H9 (cell line): ENCODE measurements at regions not wholly inside any gene's neighbourhood (a gene's known extent, or its start where the extent isn't known, plus 50 kb on each side); places are given as distances from the start of the nearest gene placed in this dataset.

Experiments used
- DNase-seq: peaks from one replicate; pipeline ENCODE4 v3.0.0-alpha.2; 2017
- H2AFZ ChIP-seq: one replicate; pipeline ENCODE4 v1.6.1; 2013; ENCODE audit warnings: mild to moderate bottlenecking, low read length, control low read depth, moderate library complexity
- H2AK5ac ChIP-seq: 2 replicates; pipeline ENCODE4 v1.6.1; 2013; ENCODE audit warnings: low read length, control low read depth, mixed read lengths; ENCODE audit not compliant: insufficient read length
- H2BK120ac ChIP-seq: one replicate; pipeline ENCODE4 v1.6.1; 2013; ENCODE audit warnings: low read depth, mild to moderate bottlenecking, low read length, control low read depth, inconsistent platforms; ENCODE audit not compliant: poor library complexity, severe bottlenecking
- H2BK12ac ChIP-seq: 2 replicates; pipeline ENCODE4 v1.6.1; 2013; ENCODE audit warnings: low read length, control low read depth, mixed read lengths, low read depth; ENCODE audit not compliant: insufficient read length
- H2BK15ac ChIP-seq: 2 replicates; pipeline ENCODE4 v1.6.1; 2013; ENCODE audit warnings: low read depth, low read length, control low read depth
- H2BK20ac ChIP-seq: one replicate; pipeline ENCODE4 v1.6.1; 2013; ENCODE audit warnings: low read depth, mild to moderate bottlenecking, low read length, control low read depth, inconsistent platforms; ENCODE audit not compliant: poor library complexity, severe bottlenecking
- H2BK5ac ChIP-seq: 2 replicates; pipeline ENCODE4 v1.6.1; 2013; ENCODE audit warnings: low read length, control low read depth, mixed read lengths; ENCODE audit not compliant: insufficient read length
- H3K14ac ChIP-seq: 2 replicates; pipeline ENCODE4 v1.6.1; 2013; ENCODE audit warnings: low read length, control low read depth; ENCODE audit not compliant: insufficient read depth
- H3K18ac ChIP-seq: 2 replicates; pipeline ENCODE4 v1.6.1; 2013; ENCODE audit warnings: low read depth, mild to moderate bottlenecking, mixed read lengths, low read length, control low read depth; ENCODE audit not compliant: insufficient read length
- H3K23ac ChIP-seq: 2 replicates; pipeline ENCODE4 v1.6.1; 2013; ENCODE audit warnings: low read length, control low read depth, mixed read lengths, low read depth; ENCODE audit not compliant: insufficient read length
- H3K23me2 ChIP-seq: 2 replicates; pipeline ENCODE4 v1.6.1; 2013; ENCODE audit warnings: low read depth, mild to moderate bottlenecking, mixed read lengths, low read length, control low read depth; ENCODE audit not compliant: insufficient read length, poor library complexity, severe bottlenecking
- H3K27ac ChIP-seq: 2 replicates; pipeline ENCODE4 v1.5.1; 2013; ENCODE audit warnings: low read length, control low read depth, mixed read lengths, low read depth; ENCODE audit not compliant: insufficient read length
- H3K27me3 ChIP-seq: 2 replicates; pipeline ENCODE4 v1.6.1; 2013; ENCODE audit warnings: low read length, control low read depth, inconsistent platforms; ENCODE audit not compliant: insufficient read depth
- H3K4ac ChIP-seq: 2 replicates; pipeline ENCODE4 v1.6.1; 2013; ENCODE audit warnings: low read depth, mild to moderate bottlenecking, control low read depth, inconsistent platforms, low read length, moderate library complexity
- H3K4me1 ChIP-seq: 2 replicates; pipeline ENCODE4 v1.6.1; 2013; ENCODE audit warnings: low read length, control low read depth, inconsistent platforms; ENCODE audit not compliant: insufficient read depth
- H3K4me2 ChIP-seq: 2 replicates; pipeline ENCODE4 v1.6.1; 2013; ENCODE audit warnings: low read length, control low read depth, mixed read lengths; ENCODE audit not compliant: insufficient read length, insufficient read depth
- H3K56ac ChIP-seq: 2 replicates; pipeline ENCODE4 v1.6.1; 2013; ENCODE audit warnings: low read depth, mild to moderate bottlenecking, mixed read lengths, low read length, control low read depth; ENCODE audit not compliant: insufficient read length
- H3K79me1 ChIP-seq: 2 replicates; pipeline ENCODE4 v1.6.1; 2013; ENCODE audit warnings: low read depth, mild to moderate bottlenecking, moderate library complexity, low read length, control low read depth, inconsistent platforms; ENCODE audit not compliant: insufficient read depth, poor library complexity, severe bottlenecking
- H3K79me2 ChIP-seq: 2 replicates; pipeline ENCODE4 v1.6.1; 2013; ENCODE audit warnings: low read length, control low read depth, inconsistent platforms; ENCODE audit not compliant: insufficient read depth
- H3K9ac ChIP-seq: 2 replicates; pipeline ENCODE4 v1.6.1; 2013; ENCODE audit warnings: low read length, control low read depth, mixed read lengths; ENCODE audit not compliant: insufficient read length; ENCODE audit errors: extremely low read depth
- H3K9me3 ChIP-seq: one replicate; pipeline ENCODE4 v1.6.1; 2013; ENCODE audit warnings: low read depth, low read length, inconsistent platforms; ENCODE audit not compliant: control insufficient read depth
- H3T11ph ChIP-seq: one replicate; pipeline ENCODE4 v1.6.1; 2013; ENCODE audit warnings: mild to moderate bottlenecking, low read length, control low read depth, inconsistent platforms
- H4K20me1 ChIP-seq: one replicate; pipeline ENCODE4 v1.6.1; 2013; ENCODE audit not compliant: control insufficient read depth, insufficient read length, insufficient read depth
- H4K5ac ChIP-seq: 2 replicates; pipeline ENCODE4 v1.6.1; 2013; ENCODE audit warnings: low read depth, mild to moderate bottlenecking, mixed read lengths, low read length, control low read depth; ENCODE audit not compliant: insufficient read length
- H4K8ac ChIP-seq: replicated peaks from 2 replicates; pipeline ENCODE4 v1.6.1; 2013; ENCODE audit warnings: low read length, control low read depth, mixed read lengths, low read depth; ENCODE audit not compliant: insufficient read length
- H4K91ac ChIP-seq: 2 replicates; pipeline ENCODE4 v1.6.1; 2013; ENCODE audit warnings: low read depth, mild to moderate bottlenecking, moderate library complexity, mixed read lengths, low read length, control low read depth; ENCODE audit not compliant: insufficient read length
- H3K27ac Mint-ChIP-seq, 3 experiments: 2 replicates in 2 of 3; 3 replicates in 1 of 3; pipeline ENCODE4 v1.8.0; 2020 to 2021; ENCODE audit warnings: mixed read lengths in 3 of 3, mild to moderate bottlenecking in 1 of 3, moderate library complexity in 1 of 3
- H3K27me3 Mint-ChIP-seq: 2 replicates; pipeline ENCODE4 v1.8.0; 2021; ENCODE audit warnings: low read depth, mild to moderate bottlenecking, moderate library complexity, mixed read lengths
- H3K36me3 Mint-ChIP-seq, 3 experiments: 2 replicates in 2 of 3; 3 replicates in 1 of 3; pipeline ENCODE4 v1.8.0; 2020 to 2021; ENCODE audit warnings: low read depth in 3 of 3, mixed read lengths in 3 of 3; ENCODE audit not compliant: insufficient read depth in 1 of 3
- H3K4me1 Mint-ChIP-seq, 2 experiments: 2 replicates each; pipeline ENCODE4 v1.8.0; 2020; ENCODE audit warnings: mixed read lengths in 2 of 2
- H3K4me3 Mint-ChIP-seq, 2 experiments: 2 replicates in 1 of 2; 3 replicates in 1 of 2; pipeline ENCODE4 v1.8.0; 2020 to 2021; ENCODE audit warnings: mild to moderate bottlenecking in 2 of 2, mixed read lengths in 2 of 2, moderate library complexity in 1 of 2
- H3K9me3 Mint-ChIP-seq, 2 experiments: 2 replicates in 1 of 2; 3 replicates in 1 of 2; pipeline ENCODE4 v1.8.0; 2020; ENCODE audit warnings: mild to moderate bottlenecking in 2 of 2, mixed read lengths in 2 of 2, moderate library complexity in 1 of 2
- CTCF ChIP-seq: fragments of 200-600 bp; sonication (generic); conservative IDR thresholded peaks from 3 replicates; pipeline ENCODE4 v1.8.0; 2021; ENCODE audit warnings: antibody characterized with exemption, mild to moderate bottlenecking
- WGBS: extraction: QIAGEN DNeasy Blood & Tissue Kit; methylation state at CpG from one replicate; pipeline ENCODE4 v1.1.7; 2013; ENCODE audit warnings: missing lambda C conversion rate, low lambda C conversion rate, mixed read lengths; ENCODE audit not compliant: insufficient read length; ENCODE audit errors: extremely low coverage; 5-methylcytosine and 5-hydroxymethylcytosine counted together

GRCh38 chr13:102965802-102966201 lies 100.4 kb downstream of the SLC10A2 start:
- no peak overlapping the region for H4K8ac ChIP-seq
- no peaks in the 10 kb centered on the region for H3K9me3 ChIP-seq
- H3T11ph ChIP-seq = no peak overlapping the region
- WGBS = no CpG with 5 or more reads among the region's 2 CpGs
- H2BK5ac ChIP-seq = no peak overlapping the region
- H3K4me1 Mint-ChIP-seq = peaks cover 0 to 3% of the 10 kb centered on the region in 2 experiments; a peak in 1 of 4 replicates
- no peak overlapping the region for H3K18ac ChIP-seq
- no peak overlapping the region for H3K4me2 ChIP-seq
- no peaks in the 10 kb centered on the region for H3K79me2 ChIP-seq
- H3K9me3 Mint-ChIP-seq = no peaks in the 10 kb centered on the region
- H3K27me3 ChIP-seq = no peaks in the 10 kb centered on the region
- no peak overlapping the region for H2AK5ac ChIP-seq
- no peaks in the 10 kb centered on the region for H3K36me3 Mint-ChIP-seq
- no peaks in the 10 kb centered on the region for H3K79me1 ChIP-seq
- no peaks in the 10 kb centered on the region for H3K4me1 ChIP-seq
- H3K4ac ChIP-seq = no peak overlapping the region
- no peaks in the 10 kb centered on the region for H4K20me1 ChIP-seq
- no peak overlapping the region for H2BK15ac ChIP-seq
- H4K5ac ChIP-seq = no peak overlapping the region
- H2BK120ac ChIP-seq = no peak overlapping the region
- H3K23me2 ChIP-seq = no peaks in the 10 kb centered on the region
- no peak overlapping the region for H3K14ac ChIP-seq
- H2AFZ ChIP-seq = no peak overlapping the region
- no peak overlapping the region for H3K4me3 Mint-ChIP-seq
- DNase-seq = no peak
- no peak overlapping the region for H3K9ac ChIP-seq
- no peak for TF ChIP-seq CTCF
- H3K27me3 Mint-ChIP-seq = no peaks in the 10 kb centered on the region
- H2BK20ac ChIP-seq = no peak overlapping the region
- H4K91ac ChIP-seq = no peak overlapping the region
- H3K56ac ChIP-seq = no peak overlapping the region
- no peak overlapping the region for H3K27ac ChIP-seq
- H3K23ac ChIP-seq = no peak overlapping the region
- no peak overlapping the region for H2BK12ac ChIP-seq
- no peak overlapping the region for H3K27ac Mint-ChIP-seq
